Right atrium auricular region (tissue), 2 donors: ENCODE measurements at regions not wholly inside any gene's neighbourhood (a gene's known extent, or its start where the extent isn't known, plus 50 kb on each side); places are given as distances from the start of the nearest gene placed in this dataset.

Experiments
- DNase-seq: peaks from one replicate; pipeline ENCODE4 v3.0.0-alpha.2; 2019; ENCODE audit warnings: low spot score
- H3K27ac ChIP-seq, 2 donors: fragments of 200-600 bp; sonication (generic); 1 replicate in 1 of 2; 2 replicates in 1 of 2; pipeline ENCODE4 v1.5.1; 2016 to 2019
- H3K27me3 ChIP-seq, 2 donors: fragments of 200-600 bp; sonication (generic); one replicate each; pipeline versions ENCODE4 v1.5.1 to v1.6.0; 2017 to 2019
- H3K36me3 ChIP-seq: fragments of 200-600 bp; sonication (generic); one replicate; pipeline ENCODE4 v1.5.1; 2016
- H3K4me1 ChIP-seq, 2 donors: fragments of 200-600 bp; sonication (generic); one replicate each; pipeline versions ENCODE4 v1.5.1 to v1.6.0; 2017 to 2019
- H3K4me3 ChIP-seq, 2 donors: fragments of 200-600 bp; sonication (generic); 1 replicate in 1 of 2; 2 replicates in 1 of 2; pipeline ENCODE4 v1.5.1; 2017 to 2019; ENCODE audit warnings: mild to moderate bottlenecking in 1 of 2, moderate library complexity in 1 of 2
- H3K9me3 ChIP-seq, 2 donors: fragments of 200-600 bp; sonication (generic); one replicate each; pipeline ENCODE4 v1.5.1; 2019
- CTCF ChIP-seq, 2 donors: fragments of 200-600 bp; sonication (generic); IDR thresholded peaks; one replicate each; pipeline ENCODE4 v1.5.1; 2019; ENCODE audit warnings: antibody characterized with exemption in 2 of 2

GRCh38 chr18:78801011-78801410 is 178.6 kb upstream of the SALL3 start:
- no peaks in the 10 kb centered on the region for H3K4me1 ChIP-seq
- no peak overlapping the region for H3K27ac ChIP-seq
- no peak overlapping the region for H3K4me3 ChIP-seq
- no peaks in the 10 kb centered on the region for H3K36me3 ChIP-seq
- no peaks in the 10 kb centered on the region for H3K27me3 ChIP-seq
- no peak for DNase-seq
- TF ChIP-seq CTCF (IDR thresholded peaks at IDR 0.05), result no peak
- H3K9me3 ChIP-seq, result no peaks in the 10 kb centered on the region

- no peak overlapping the region for H3K27ac ChIP-seq
- H3K9me3 ChIP-seq, result no peaks in the 10 kb centered on the region
- H3K4me1 ChIP-seq, result no peaks in the 10 kb centered on the region
- H3K36me3 ChIP-seq, result no peaks in the 10 kb centered on the region
- no peak for DNase-seq
- H3K4me3 ChIP-seq, result no peak overlapping the region
- H3K27me3 ChIP-seq, result no peaks in the 10 kb centered on the region
- no peak for TF ChIP-seq CTCF (IDR thresholded peaks at IDR 0.05)
Measured at GRCh38 chr18:78803104-78803503, 176.5 kb upstream of the SALL3 start.

- H3K4me3 ChIP-seq, result no peak overlapping the region
- no peak for TF ChIP-seq CTCF (IDR thresholded peaks at IDR 0.05)
- H3K4me1 ChIP-seq, result no peaks in the 10 kb centered on the region
- H3K9me3 ChIP-seq, result no peaks in the 10 kb centered on the region
- no peaks in the 10 kb centered on the region for H3K27me3 ChIP-seq
- DNase-seq, result no peak
- H3K27ac ChIP-seq, result no peak overlapping the region
- no peaks in the 10 kb centered on the region for H3K36me3 ChIP-seq
Measured at GRCh38 chr18:78804206-78805030, 175.2 kb upstream of the SALL3 start.

GRCh38 chr18:78805840-78806239 is 173.8 kb upstream of the SALL3 start:
- Histone ChIP-seq H3K36me3 (no peaks in the 10 kb centered on the region), H3K9me3 (no peaks in the 10 kb centered on the region), H3K4me3 (no peak overlapping the region), H3K4me1 (no peaks in the 10 kb centered on the region), H3K27ac (no peak overlapping the region), H3K27me3 (no peaks in the 10 kb centered on the region)
- TF ChIP-seq CTCF (IDR thresholded peaks at IDR 0.05), result no peak
- DNase-seq, result no peak

- Histone ChIP-seq H3K4me1 (no peaks in the 10 kb centered on the region), H3K36me3 (no peaks in the 10 kb centered on the region), H3K27ac (no peak overlapping the region), H3K27me3 (no peaks in the 10 kb centered on the region), H3K9me3 (no peaks in the 10 kb centered on the region), H3K4me3 (no peak overlapping the region)
- no peak for TF ChIP-seq CTCF (IDR thresholded peaks at IDR 0.05)
- no peak for DNase-seq
Measured at GRCh38 chr18:78807668-78808067, 171.9 kb upstream of the SALL3 start.

GRCh38 chr18:78809845-78810244 is 169.8 kb upstream of the SALL3 start:
- H3K36me3 ChIP-seq, result no peaks in the 10 kb centered on the region
- TF ChIP-seq CTCF (IDR thresholded peaks at IDR 0.05), result no peak
- no peaks in the 10 kb centered on the region for H3K4me1 ChIP-seq
- no peak overlapping the region for H3K4me3 ChIP-seq
- no peaks in the 10 kb centered on the region for H3K27me3 ChIP-seq
- no peaks in the 10 kb centered on the region for H3K9me3 ChIP-seq
- no peak for DNase-seq
- no peak overlapping the region for H3K27ac ChIP-seq
